ENCODE measurements at regions not wholly inside any gene's neighbourhood (a gene's known extent, or its start where the extent isn't known, plus 50 kb on each side); places are given as distances from the start of the nearest gene placed in this dataset.

- no peak for TF ChIP-seq POLR2A (IDR thresholded peaks at IDR 0.05)
- TF ChIP-seq CTCF (IDR thresholded peaks at IDR 0.05 in 8 of 11, conservative IDR thresholded peaks at IDR 0.05 in 3 of 11) = no peak
These were observed 119.6 kb upstream of the SMAD3 start for GRCh38 chr15:66945842-66946241.

All from spleen (tissue), 7 donors.